ENCODE measurements at regions not wholly inside any gene's neighbourhood (a gene's known extent, or its start where the extent isn't known, plus 50 kb on each side); places are given as distances from the start of the nearest gene placed in this dataset.
"Not testable (repeated sequence)": the region's sequence is repeated elsewhere in the genome, so short reads cannot be mapped to it uniquely, and the experiment has no call there.

- DNase-seq (ENCODE audit: low spot score) = no peak
Observed at GRCh38 chr5:124030043-124030491, 518.1 kb downstream of the CSNK1G3 start.

GRCh38 chr5:124027441-124027840, 515.5 kb downstream of the CSNK1G3 start:
- DNase-seq (ENCODE audit: low spot score) = no peak

DNA sequence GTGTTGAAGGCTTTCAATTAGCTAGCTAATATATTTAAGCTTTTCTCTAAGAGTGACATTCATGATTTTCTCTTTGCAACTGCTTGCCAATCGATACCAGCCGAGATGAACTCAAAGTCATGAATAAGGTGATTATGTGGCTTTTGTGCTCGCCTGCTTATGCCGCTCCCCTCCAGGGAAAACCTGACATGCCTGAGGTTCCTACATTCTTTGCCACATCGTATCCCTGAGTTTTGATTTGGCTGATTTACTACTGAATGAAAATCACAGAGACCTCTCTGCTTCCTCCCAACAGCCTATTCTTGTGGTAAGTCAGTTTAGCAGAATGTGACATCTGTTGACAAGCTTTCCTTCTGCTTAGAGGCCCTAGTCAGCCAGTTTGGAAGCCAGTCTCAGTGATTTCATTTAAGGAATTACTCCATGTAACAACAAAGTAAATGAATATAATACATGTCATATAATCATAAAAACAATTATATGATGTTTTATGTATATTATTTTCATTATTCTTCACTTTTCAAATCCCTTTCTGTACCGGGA, 513.4 kb downstream of the CSNK1G3 start:
- no peak for DNase-seq (ENCODE audit: low spot score)

GRCh38 chr5:124022966-124023365, 511.0 kb downstream of the CSNK1G3 start:
- no peak for DNase-seq (ENCODE audit: low spot score)

DNA sequence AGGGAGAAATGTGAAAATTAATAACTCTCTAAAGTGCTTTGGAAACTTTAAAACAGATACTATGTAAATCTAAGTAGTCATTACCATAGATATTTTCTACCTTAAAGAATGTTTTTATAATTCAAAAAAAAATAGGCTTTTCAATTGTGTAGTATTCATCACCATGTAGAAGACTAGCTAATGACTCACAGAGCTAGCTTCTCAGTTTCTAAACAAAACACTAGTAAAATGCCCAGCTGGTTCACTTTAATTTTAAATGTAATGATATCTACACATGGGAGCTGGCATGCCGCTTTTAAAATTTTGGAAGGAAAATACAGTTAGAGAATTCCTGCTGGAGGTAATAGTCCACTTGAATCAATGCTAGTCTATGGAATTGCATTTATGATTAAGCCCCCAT, 509.8 kb downstream of the CSNK1G3 start:
- DNase-seq (ENCODE audit: low spot score) = no peak

- no peak for DNase-seq (ENCODE audit: low spot score)
Observed at GRCh38 chr5:124021066-124021641, 509.2 kb downstream of the CSNK1G3 start.

DNA sequence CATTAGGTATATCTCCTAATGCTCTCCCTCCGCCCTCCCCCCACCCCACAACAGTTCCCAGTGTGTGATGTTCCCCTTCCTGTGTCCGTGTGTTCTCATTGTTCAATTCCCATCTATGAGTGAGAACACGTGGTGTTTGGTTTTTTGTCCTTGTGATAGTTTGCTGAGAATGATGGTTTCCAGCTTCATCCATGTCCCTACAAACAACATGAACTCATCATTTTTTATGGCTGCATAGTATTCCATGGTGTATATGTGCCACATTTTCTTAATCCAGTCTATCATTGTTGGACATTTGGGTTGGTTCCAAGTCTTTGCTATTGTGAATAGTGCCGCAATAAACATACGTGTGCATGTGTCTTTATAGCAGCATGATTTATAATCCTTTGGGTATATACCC, 505.3 kb downstream of the CSNK1G3 start:
- not testable (repeated sequence) for DNase-seq (ENCODE audit: low spot score)

- no peak for DNase-seq (ENCODE audit: low spot score)
Observed at GRCh38 chr5:124007675-124008398, 495.9 kb downstream of the CSNK1G3 start.

GRCh38 chr5:124001036-124001615, 489.1 kb downstream of the CSNK1G3 start:
- no peak for DNase-seq (ENCODE audit: low spot score)

DNA sequence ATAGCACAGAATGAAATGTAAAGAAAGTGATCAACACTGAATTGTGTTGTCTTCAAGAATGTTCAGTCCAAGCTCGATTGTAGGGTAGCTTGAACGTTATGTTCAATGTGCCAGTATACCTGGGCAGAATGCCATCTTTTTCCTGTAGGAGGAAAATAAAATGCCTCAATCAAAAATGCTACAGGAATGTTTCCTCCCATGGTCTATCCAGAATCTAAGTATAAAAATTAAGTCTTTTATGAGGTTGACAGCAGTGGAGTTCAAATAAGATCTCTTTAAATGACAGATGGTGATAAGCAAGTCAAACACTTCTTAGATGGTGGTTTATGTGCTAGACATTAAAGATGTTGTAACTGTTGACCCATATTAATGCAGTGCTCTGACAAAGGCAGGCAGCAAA, 488.6 kb downstream of the CSNK1G3 start:
- DNase-seq (ENCODE audit: low spot score) = no peak

DNA sequence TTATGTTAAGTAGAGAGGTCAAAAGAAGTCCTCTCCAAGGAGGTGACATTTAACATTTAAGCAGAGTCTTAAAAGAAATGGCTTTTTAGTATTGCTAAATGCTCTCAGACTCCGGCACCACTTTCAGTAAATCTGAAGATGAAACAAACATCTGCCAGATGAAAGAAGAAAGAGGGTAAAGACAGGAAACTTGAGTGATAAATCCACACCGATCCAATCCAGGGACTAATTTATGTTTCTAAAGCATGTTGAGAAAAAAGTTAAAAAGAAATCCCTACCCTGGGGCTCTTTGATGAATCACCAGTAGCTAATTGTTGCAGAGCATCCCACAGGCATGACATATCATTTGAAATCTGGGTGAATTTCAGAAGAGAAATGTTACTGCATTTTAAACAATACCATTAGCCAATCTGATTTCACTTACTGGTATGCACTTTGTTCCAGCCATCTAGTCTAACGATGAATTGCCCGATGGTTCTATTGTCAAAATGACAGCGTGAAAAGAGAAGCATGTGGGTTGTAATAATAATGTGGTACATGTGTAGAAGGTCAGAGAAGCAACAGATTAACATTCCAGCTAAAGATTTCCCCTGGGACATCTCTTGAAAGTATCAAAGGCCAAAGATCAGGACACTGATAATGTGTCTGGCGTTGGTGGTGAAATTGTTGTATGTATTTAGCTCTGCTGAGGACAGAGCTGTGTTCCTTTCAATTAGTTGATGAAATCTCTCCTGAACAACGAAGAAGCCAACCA, 485.7 kb downstream of the CSNK1G3 start:
- DNase-seq (ENCODE audit: low spot score) = peak; percentile 17

- no peak for DNase-seq (ENCODE audit: low spot score)
Observed at GRCh38 chr5:123997064-123997461, 485.1 kb downstream of the CSNK1G3 start.

- DNase-seq (ENCODE audit: low spot score) = no peak
Observed at GRCh38 chr5:123992641-123993040, 480.7 kb downstream of the CSNK1G3 start.

- DNase-seq (ENCODE audit: low spot score) = no peak
Observed at GRCh38 chr5:123987956-123988355, 476.0 kb downstream of the CSNK1G3 start.

- DNase-seq (ENCODE audit: low spot score) = no peak
Observed at GRCh38 chr5:123976379-123977033, 464.5 kb downstream of the CSNK1G3 start.

GRCh38 chr5:123975521-123975920, 463.5 kb downstream of the CSNK1G3 start:
- DNase-seq (ENCODE audit: low spot score) = not testable (repeated sequence)

DNA sequence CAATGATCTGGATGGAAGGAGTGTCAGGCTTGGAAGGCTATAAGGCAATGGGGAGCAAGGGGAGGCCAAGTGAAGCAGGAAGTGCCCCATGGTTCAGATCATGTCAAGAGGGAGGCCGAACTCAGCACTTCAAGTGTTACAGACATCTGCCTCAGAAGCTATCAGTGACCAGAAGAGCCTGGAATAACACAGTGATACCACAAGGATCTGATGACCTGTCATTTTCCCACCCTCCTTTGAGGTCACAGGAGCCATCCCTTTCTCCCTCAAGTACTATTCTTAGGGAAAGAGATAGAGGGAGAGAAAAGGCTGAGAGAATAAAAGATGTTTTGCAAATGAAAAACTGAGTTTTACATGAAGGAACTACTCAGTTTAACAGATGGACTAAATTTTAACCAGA, 454.8 kb downstream of the CSNK1G3 start:
- no peak for DNase-seq (ENCODE audit: low spot score)

GRCh38 chr5:123965626-123966025, 453.6 kb downstream of the CSNK1G3 start:
- DNase-seq (ENCODE audit: low spot score) = no peak

DNA sequence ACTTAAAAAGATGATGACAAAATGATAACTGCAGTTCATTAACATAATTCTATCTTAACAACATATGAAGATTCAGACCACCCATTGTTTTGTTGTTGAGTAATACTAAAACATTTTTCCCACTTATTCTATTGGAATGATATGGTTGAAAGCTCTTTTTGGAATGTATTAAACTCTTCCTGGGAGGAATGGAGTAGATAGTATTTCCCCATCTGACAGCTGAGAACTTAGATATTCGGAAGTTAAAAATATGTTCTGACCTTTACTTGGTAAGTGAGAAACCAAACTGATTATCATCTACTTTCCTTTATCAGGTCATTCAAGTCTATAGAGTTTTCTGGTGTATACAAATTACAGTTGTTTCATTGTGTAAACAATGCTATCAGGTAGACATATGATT, 452.9 kb downstream of the CSNK1G3 start:
- DNase-seq (ENCODE audit: low spot score) = no peak

DNA sequence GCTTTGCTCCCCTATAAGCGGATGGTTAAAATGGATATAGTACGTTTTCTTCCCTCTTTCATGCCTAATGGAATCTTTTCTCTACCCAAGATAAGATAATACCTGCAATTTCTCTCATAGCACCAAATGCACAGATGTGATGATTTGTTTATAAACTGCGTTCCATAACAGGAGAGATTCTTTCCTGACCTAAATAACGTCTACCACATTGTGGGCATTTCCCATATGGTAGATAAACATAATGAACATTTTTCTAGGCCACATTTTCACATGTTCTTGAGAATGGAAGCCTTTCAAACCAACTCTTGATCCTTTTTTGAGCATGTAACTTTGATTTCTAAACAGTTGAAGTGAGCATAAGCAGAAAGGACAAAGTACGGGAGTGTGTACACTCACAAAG, 448.5 kb downstream of the CSNK1G3 start:
- DNase-seq (ENCODE audit: low spot score) = no peak

- no peak for DNase-seq (ENCODE audit: low spot score)
Observed at GRCh38 chr5:123951582-123951977, 439.6 kb downstream of the CSNK1G3 start.
